ENCODE measurements at regions not wholly inside any gene's neighbourhood (a gene's known extent, or its start where the extent isn't known, plus 50 kb on each side); places are given as distances from the start of the nearest gene placed in this dataset.
A peak's percentile ranks its signal among the peaks of the same experiment; 100 is the strongest.

- TF ChIP-seq MTA2 (IDR thresholded peaks at IDR 0.05; ENCODE audit: low read depth), result peak; percentile 45; the same call in 1 of the 2 replicates
- TF ChIP-seq IRF4 (IDR thresholded peaks at IDR 0.05; ENCODE audit: low read depth, low read length), result no peak
- TF ChIP-seq HDAC6 (IDR thresholded peaks at IDR 0.05; ENCODE audit: unreplicated experiment), result no peak
- TF ChIP-seq TBL1XR1 (IDR thresholded peaks at IDR 0.05; ENCODE audit: low read depth, low read length), result no peak
- TF ChIP-seq BRCA1 (IDR thresholded peaks at IDR 0.05; ENCODE audit: low read depth, low read length), result no peak
- TF ChIP-seq MTA3 (IDR thresholded peaks at IDR 0.05; ENCODE audit: borderline replicate concordance, low read length), result no peak
- TF ChIP-seq MEF2A (IDR thresholded peaks at IDR 0.05; ENCODE audit: insufficient read depth, low read depth, low read length), result no peak
- TF ChIP-seq SMAD1 (IDR thresholded peaks at IDR 0.05; ENCODE audit: low read depth, partially characterized antibody), result no peak
- no peak for TF ChIP-seq CBX3 (IDR thresholded peaks at IDR 0.05; ENCODE audit: borderline replicate concordance, low read depth)
- no peak for TF ChIP-seq EZH2 (IDR thresholded peaks at IDR 0.05; ENCODE audit: borderline replicate concordance, control insufficient read depth, low read depth, low read length)
- TF ChIP-seq PRDM15 (CRISPR knock-in tag; IDR thresholded peaks at IDR 0.05), result no peak
- no peak for TF ChIP-seq CBFB (IDR thresholded peaks at IDR 0.05; ENCODE audit: low read depth)
Observed at GRCh38 chr4:149884529-149885181, 69.0 kb upstream of the IQCM start (continued).

Measured in GM12878 (cell line).